Naive thymus-derived CD8-positive, alpha-beta T cell (primary cell): ENCODE measurements at regions not wholly inside any gene's neighbourhood (a gene's known extent, or its start where the extent isn't known, plus 50 kb on each side); places are given as distances from the start of the nearest gene placed in this dataset.
"Not testable (repeated sequence)": the region's sequence is repeated elsewhere in the genome, so short reads cannot be mapped to it uniquely, and the experiment has no call there.

ENCODE experiments used
- ATAC-seq, 2 donors: fragments of 150-1000 bp; cut with Tn5 transposase in 1 of 2; sonication (Bioruptor Pico), chemical (Tn5 transposase) in 1 of 2; 1 replicate in 1 of 2; 2 replicates in 1 of 2; pipeline ENCODE4 v1.10.0; 2021; ENCODE audit warnings: mild to moderate bottlenecking in 2 of 2, moderate library complexity in 2 of 2
- POLR2A ChIA-PET: fragments of 350-600 bp; sonication (Branson Sonifier 250); formaldehyde crosslinking; loops from one replicate; lab custom pipeline; 2021; ENCODE audit warnings: antibody characterized with exemption; lab: Charles Lee
- DNase-seq, 10 donors: peaks; one replicate each; pipeline versions ENCODE4 v3.0.0 to v3.0.0-alpha.2; 2020 to 2022
- H3K27ac Mint-ChIP-seq, 10 donors: one replicate each; pipeline ENCODE4 v1.8.0; 2020 to 2022; ENCODE audit warnings: mild to moderate bottlenecking in 10 of 10, mixed read lengths in 10 of 10, moderate library complexity in 4 of 10, inconsistent platforms in 1 of 10
- H3K27me3 Mint-ChIP-seq, 5 donors: one replicate each; pipeline ENCODE4 v1.8.0; 2021 to 2022; ENCODE audit warnings: mixed read lengths in 5 of 5
- H3K36me3 Mint-ChIP-seq, 3 donors: one replicate each; pipeline ENCODE4 v1.8.0; 2020 to 2022; ENCODE audit warnings: mixed read lengths in 3 of 3, mild to moderate bottlenecking in 2 of 3, inconsistent platforms in 1 of 3
- H3K4me1 Mint-ChIP-seq, 4 donors: one replicate each; pipeline ENCODE4 v1.8.0; 2021 to 2022; ENCODE audit warnings: mixed read lengths in 4 of 4
- H3K4me3 Mint-ChIP-seq, 10 donors: one replicate each; pipeline ENCODE4 v1.8.0; 2020 to 2022; ENCODE audit warnings: mild to moderate bottlenecking in 10 of 10, mixed read lengths in 10 of 10, moderate library complexity in 6 of 10, inconsistent platforms in 1 of 10
- H3K9me3 Mint-ChIP-seq, 9 donors: one replicate each; pipeline ENCODE4 v1.8.0; 2020 to 2022; ENCODE audit warnings: mixed read lengths in 9 of 9, mild to moderate bottlenecking in 3 of 9, inconsistent platforms in 1 of 9, moderate library complexity in 1 of 9

- ATAC-seq (no peak), DNase-seq (no peak)
- POLR2A ChIA-PET, result no interaction called here
- Mint-ChIP-seq H3K27ac (no peak overlapping the region), H3K36me3 (peaks cover 0 to 9% (median 2%) of the 10 kb centered on the region in 3 donors), H3K27me3 (peaks cover 0 to 4% (median 0%) of the 10 kb centered on the region in 5 donors), H3K4me1 (no peaks in the 10 kb centered on the region), H3K4me3 (no peak overlapping the region), H3K9me3 (peaks cover 0 to 18% (median 7%) of the 10 kb centered on the region in 9 donors)
Measured at GRCh38 chr6:116982401-116982800, 105.4 kb downstream of the RFX6 start.

GRCh38 chr6:116983375-116983774 lies 106.3 kb downstream of the RFX6 start:
- peaks cover 0 to 18% (median 7%) of the 10 kb centered on the region in 9 donors for H3K9me3 Mint-ChIP-seq
- H3K36me3 Mint-ChIP-seq, result peaks cover 0 to 9% (median 2%) of the 10 kb centered on the region in 3 donors
- no peak overlapping the region for H3K27ac Mint-ChIP-seq
- POLR2A ChIA-PET, result no interaction called here
- DNase-seq, result no peak
- no peak for ATAC-seq
- peaks cover 0 to 3% (median 0%) of the 10 kb centered on the region in 5 donors for H3K27me3 Mint-ChIP-seq
- H3K4me1 Mint-ChIP-seq, result no peaks in the 10 kb centered on the region
- H3K4me3 Mint-ChIP-seq, result no peak overlapping the region

GRCh38 chr6:116986819-116987218 lies 109.8 kb downstream of the RFX6 start:
- Mint-ChIP-seq H3K36me3 (peaks cover 0 to 9% (median 2%) of the 10 kb centered on the region in 3 donors), H3K27me3 (peaks cover 0 to 2% (median 0%) of the 10 kb centered on the region in 5 donors), H3K9me3 (peaks cover 0 to 18% (median 7%) of the 10 kb centered on the region in 9 donors), H3K4me3 (no peak overlapping the region), H3K4me1 (no peaks in the 10 kb centered on the region), H3K27ac (no peak overlapping the region)
- DNase-seq (no peak), ATAC-seq (no peak)
- POLR2A ChIA-PET, result no interaction called here

- Mint-ChIP-seq H3K4me1 (no peaks in the 10 kb centered on the region), H3K36me3 (no peaks in the 10 kb centered on the region), H3K4me3 (no peak overlapping the region), H3K27ac (no peak overlapping the region), H3K27me3 (peaks cover 0 to 2% (median 0%) of the 10 kb centered on the region in 5 donors), H3K9me3 (peaks cover 0 to 13% (median 0%) of the 10 kb centered on the region in 9 donors)
- ATAC-seq (no peak), DNase-seq (no peak)
- POLR2A ChIA-PET, result no interaction called here
Measured at GRCh38 chr6:116990679-116991078, 113.6 kb downstream of the RFX6 start.

GRCh38 chr6:116992546-116992945 lies 115.5 kb downstream of the RFX6 start:
- Mint-ChIP-seq H3K27me3 (peaks cover 0 to 2% (median 0%) of the 10 kb centered on the region in 5 donors), H3K9me3 (peaks cover 0 to 13% (median 0%) of the 10 kb centered on the region in 9 donors), H3K27ac (no peak overlapping the region), H3K36me3 (no peaks in the 10 kb centered on the region), H3K4me1 (no peaks in the 10 kb centered on the region), H3K4me3 (no peak overlapping the region)
- DNase-seq, result no peak
- POLR2A ChIA-PET, result no interaction called here
- no peak for ATAC-seq

- H3K9me3 Mint-ChIP-seq, result peaks cover 0 to 13% (median 0%) of the 10 kb centered on the region in 9 donors
- H3K27ac Mint-ChIP-seq, result no peak overlapping the region
- H3K4me3 Mint-ChIP-seq, result no peak overlapping the region
- H3K4me1 Mint-ChIP-seq, result no peaks in the 10 kb centered on the region
- H3K36me3 Mint-ChIP-seq, result no peaks in the 10 kb centered on the region
- H3K27me3 Mint-ChIP-seq, result no peaks in the 10 kb centered on the region
- DNase-seq, result no peak
- ATAC-seq, result no peak
- POLR2A ChIA-PET, result no interaction called here
Measured at GRCh38 chr6:116994447-116994846, 117.4 kb downstream of the RFX6 start.

GRCh38 chr6:116996842-116997241 lies 119.8 kb downstream of the RFX6 start:
- POLR2A ChIA-PET, result no interaction called here
- ATAC-seq, result no peak
- no peak overlapping the region for H3K27ac Mint-ChIP-seq
- no peaks in the 10 kb centered on the region for H3K4me1 Mint-ChIP-seq
- H3K27me3 Mint-ChIP-seq, result peaks cover 0 to 3% (median 0%) of the 10 kb centered on the region in 5 donors
- H3K36me3 Mint-ChIP-seq, result no peaks in the 10 kb centered on the region
- no peak overlapping the region for H3K4me3 Mint-ChIP-seq
- peaks cover 0 to 13% (median 0%) of the 10 kb centered on the region in 9 donors for H3K9me3 Mint-ChIP-seq
- DNase-seq, result no peak

GRCh38 chr6:116997496-116997895 lies 120.5 kb downstream of the RFX6 start:
- H3K4me3 Mint-ChIP-seq, result no peak overlapping the region
- DNase-seq (no peak), ATAC-seq (no peak)
- H3K36me3 Mint-ChIP-seq, result no peaks in the 10 kb centered on the region
- peaks cover 0 to 3% (median 0%) of the 10 kb centered on the region in 5 donors for H3K27me3 Mint-ChIP-seq
- peaks cover 0 to 13% (median 0%) of the 10 kb centered on the region in 9 donors for H3K9me3 Mint-ChIP-seq
- POLR2A ChIA-PET, result no interaction called here
- no peaks in the 10 kb centered on the region for H3K4me1 Mint-ChIP-seq
- no peak overlapping the region for H3K27ac Mint-ChIP-seq

GRCh38 chr6:117007659-117008058 lies 130.6 kb downstream of the RFX6 start:
- no peak overlapping the region for H3K4me3 Mint-ChIP-seq
- peaks cover 0 to 13% (median 2%) of the 10 kb centered on the region in 9 donors for H3K9me3 Mint-ChIP-seq
- no peaks in the 10 kb centered on the region for H3K4me1 Mint-ChIP-seq
- POLR2A ChIA-PET, result no interaction called here
- H3K36me3 Mint-ChIP-seq, result no peaks in the 10 kb centered on the region
- no peak overlapping the region for H3K27ac Mint-ChIP-seq
- ATAC-seq (no peak), DNase-seq (no peak)
- H3K27me3 Mint-ChIP-seq, result peaks cover 0 to 4% (median 0%) of the 10 kb centered on the region in 5 donors

GRCh38 chr6:117008618-117009017 lies 131.6 kb downstream of the RFX6 start:
- H3K4me3 Mint-ChIP-seq, result no peak overlapping the region
- DNase-seq (no peak), ATAC-seq (no peak)
- H3K9me3 Mint-ChIP-seq, result peaks cover 0 to 19% (median 4%) of the 10 kb centered on the region in 9 donors
- H3K27me3 Mint-ChIP-seq, result peaks cover 0 to 4% (median 0%) of the 10 kb centered on the region in 5 donors
- no peaks in the 10 kb centered on the region for H3K36me3 Mint-ChIP-seq
- H3K27ac Mint-ChIP-seq, result no peak overlapping the region
- POLR2A ChIA-PET, result no interaction called here
- H3K4me1 Mint-ChIP-seq, result no peaks in the 10 kb centered on the region

- H3K27me3 Mint-ChIP-seq, H3K4me1 Mint-ChIP-seq, H3K4me3 Mint-ChIP-seq, H3K27ac Mint-ChIP-seq, POLR2A ChIA-PET, DNase-seq, ATAC-seq, H3K36me3 Mint-ChIP-seq: not testable (repeated sequence)
- H3K9me3 Mint-ChIP-seq, result peaks cover 0 to 34% (median 8%) of the 10 kb centered on the region in 9 donors
Measured at GRCh38 chr6:117014641-117015473, 137.8 kb downstream of the RFX6 start.

GRCh38 chr6:117015474-117015804 lies 138.4 kb downstream of the RFX6 start:
- H3K4me3 Mint-ChIP-seq, H3K36me3 Mint-ChIP-seq, POLR2A ChIA-PET, H3K4me1 Mint-ChIP-seq, H3K27me3 Mint-ChIP-seq, ATAC-seq, DNase-seq, H3K27ac Mint-ChIP-seq: not testable (repeated sequence)
- peaks cover 0 to 34% (median 8%) of the 10 kb centered on the region in 9 donors for H3K9me3 Mint-ChIP-seq

- Mint-ChIP-seq H3K27me3 (peaks cover 0 to 1% (median 0%) of the 10 kb centered on the region in 5 donors), H3K4me1 (no peaks in the 10 kb centered on the region), H3K4me3 (no peak overlapping the region), H3K27ac (no peak overlapping the region), H3K9me3 (peaks cover 0 to 19% (median 7%) of the 10 kb centered on the region in 9 donors), H3K36me3 (peaks cover 0 to 6% (median 0%) of the 10 kb centered on the region in 3 donors)
- DNase-seq (no peak), ATAC-seq (no peak)
- POLR2A ChIA-PET, result no interaction called here
Measured at GRCh38 chr6:117018771-117019170, 141.7 kb downstream of the RFX6 start.
